Keratinocyte (primary cell): ENCODE measurements at regions not wholly inside any gene's neighbourhood (a gene's known extent, or its start where the extent isn't known, plus 50 kb on each side); places are given as distances from the start of the nearest gene placed in this dataset.

Experiments used
- CTCF ChIP-seq, 3 experiments: IDR thresholded peaks in 1 of 3; conservative IDR thresholded peaks in 1 of 3; optimal IDR thresholded peaks in 1 of 3; 2 replicates in 2 of 3; 3 replicates in 1 of 3; pipeline versions ENCODE3 to v1.5.1; 2011; ENCODE audit warnings: low read length in 3 of 3, mild to moderate bottlenecking in 3 of 3, moderate library complexity in 2 of 3, control low read depth in 1 of 3, inconsistent platforms in 1 of 3; ENCODE audit not compliant: insufficient read depth in 2 of 3; ENCODE audit errors: extremely low read depth in 1 of 3
- EZH2 ChIP-seq: IDR thresholded peaks from one replicate; pipeline ENCODE4 v1.6.1; 2012; ENCODE audit warnings: inconsistent platforms, mild to moderate bottlenecking, low read length, moderate library complexity

DNA sequence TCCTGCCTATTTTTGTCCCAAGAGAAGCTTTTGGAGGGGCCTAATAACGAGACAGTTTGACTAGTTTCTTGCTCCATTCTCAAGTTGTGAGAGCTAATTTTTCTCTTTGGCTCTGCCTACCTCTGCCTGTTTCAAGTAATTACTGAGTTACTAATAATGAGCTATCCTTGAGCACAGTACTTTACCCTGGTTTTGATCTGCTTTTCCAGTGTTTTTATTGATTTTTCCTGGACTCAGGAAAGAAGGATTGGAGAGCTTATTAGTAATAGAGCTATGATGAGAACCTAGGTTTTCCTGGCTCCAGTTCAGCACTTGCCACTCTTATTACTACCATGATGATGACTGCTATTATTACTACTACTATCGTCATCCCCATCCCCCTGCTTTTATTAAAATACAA lies 106.7 kb downstream of the HS3ST3B1 start:
- no peak for TF ChIP-seq CTCF (optimal IDR thresholded peaks at IDR 0.05 in 1 of 3, IDR thresholded peaks at IDR 0.05 in 1 of 3, conservative IDR thresholded peaks at IDR 0.05 in 1 of 3; ENCODE audit: extremely low read depth in 1 of 3, insufficient read depth in 2 of 3, low read length in 3 of 3)
- no peak for TF ChIP-seq EZH2
